K562 (cell line): ENCODE measurements at regions not wholly inside any gene's neighbourhood (a gene's known extent, or its start where the extent isn't known, plus 50 kb on each side); places are given as distances from the start of the nearest gene placed in this dataset.

Experiments used
- AFF1 ChIP-seq, 2 experiments: fragments of 450-650 bp; IDR thresholded peaks; 2 replicates each; pipeline ENCODE4 v1.6.1; 2018; ENCODE audit warnings: mild to moderate bottlenecking in 2 of 2, low read depth in 1 of 2; ENCODE audit not compliant: partially characterized antibody in 2 of 2
- BRD4 ChIP-seq: fragments of 200-600 bp; sonication (generic); IDR thresholded peaks from 2 replicates; pipeline ENCODE4 v1.6.1; 2017; ENCODE audit warnings: inconsistent platforms
- BRF2 ChIP-seq: IDR thresholded peaks from 3 replicates; pipeline ENCODE4 v1.6.1; 2011; ENCODE audit warnings: borderline replicate concordance, mild to moderate bottlenecking; ENCODE audit not compliant: insufficient read length, insufficient read depth
- C11orf30 ChIP-seq: fragments of 450-650 bp; IDR thresholded peaks from 2 replicates; pipeline ENCODE4 v1.6.1; 2016; ENCODE audit warnings: low read depth, mild to moderate bottlenecking
- CREB3 ChIP-seq: fragments of 450-650 bp; conservative IDR thresholded peaks from 2 replicates; pipeline ENCODE4 v1.6.1; 2016; ENCODE audit warnings: missing genetic modification characterization, low read depth, mild to moderate bottlenecking, missing compliant biosample characterization, moderate library complexity
- CTCF ChIP-seq, 3 experiments: IDR thresholded peaks in 2 of 3; conservative IDR thresholded peaks in 1 of 3; 2 replicates each; pipeline ENCODE4 v1.5.1; 2011 to 2012; ENCODE audit warnings: low read length in 3 of 3, mild to moderate bottlenecking in 3 of 3, control low read depth in 2 of 3, improper control_type of control experiment in 1 of 3, inconsistent platforms in 1 of 3, low read depth in 1 of 3, mixed read lengths in 1 of 3, moderate library complexity in 1 of 3; ENCODE audit not compliant: insufficient read depth in 2 of 3
- DACH1 ChIP-seq: fragments of 450-650 bp; IDR thresholded peaks from 2 replicates; pipeline ENCODE4 v1.6.1; 2018; ENCODE audit not compliant: partially characterized antibody
- DEAF1 ChIP-seq: fragments of 450-650 bp; formaldehyde crosslinking; IDR thresholded peaks from 2 replicates; pipeline ENCODE4 v1.4.0; 2020; ENCODE audit warnings: mild to moderate bottlenecking, moderate library complexity
- DMBX1 ChIP-seq: fragments of 250-450 bp; sonication (Bioruptor Pico); IDR thresholded peaks from 2 replicates; pipeline ENCODE4 v1.8.0; 2022; ENCODE audit warnings: inconsistent platforms, mild to moderate bottlenecking, moderate library complexity, borderline replicate concordance
- ESRRB ChIP-seq: fragments of 250-450 bp; sonication (Bioruptor Pico); IDR thresholded peaks from 2 replicates; pipeline ENCODE4 v1.5.0; 2020; ENCODE audit warnings: mild to moderate bottlenecking, moderate library complexity, borderline replicate concordance
- STAT5A ChIP-seq: IDR thresholded peaks from 2 replicates; pipeline ENCODE4 v1.6.1; 2012; ENCODE audit warnings: low read length, inconsistent platforms, borderline replicate concordance
- U2AF1 ChIP-seq: fragments of 200-400 bp; formaldehyde crosslinking; optimal IDR thresholded peaks from 2 replicates; pipeline ENCODE3; 2017; ENCODE audit warnings: mild to moderate bottlenecking, low read depth, low read length, moderate library complexity
- ZNF134 ChIP-seq: fragments of 250-450 bp; sonication (Bioruptor Pico); conservative IDR thresholded peaks from 2 replicates; pipeline ENCODE4 v1.4.0; 2020
- ZNF175 ChIP-seq: fragments of 200-800 bp; sonication (Bioruptor generic); IDR thresholded peaks from 2 replicates; pipeline ENCODE4 v1.6.1; 2016; ENCODE audit warnings: low read depth, mild to moderate bottlenecking, missing genetic modification characterization, missing compliant biosample characterization
- ZNF224 ChIP-seq: sonication (generic); formaldehyde crosslinking; IDR thresholded peaks from 2 replicates; pipeline ENCODE4 v1.8.0; 2022; ENCODE audit warnings: mild to moderate bottlenecking, missing genetic modification reagents
- ZNF232 ChIP-seq: sonication (generic); formaldehyde crosslinking; IDR thresholded peaks from 2 replicates; pipeline ENCODE4 v1.8.0; 2022; ENCODE audit warnings: mild to moderate bottlenecking, missing genetic modification reagents
- ZNF589 ChIP-seq: fragments of 200-800 bp; sonication (Bioruptor generic); IDR thresholded peaks from 2 replicates; pipeline ENCODE4 v1.6.1; 2016; ENCODE audit warnings: low read depth, missing genetic modification characterization, missing compliant biosample characterization

GRCh38 chr6:27837625-27838057, 74.6 kb downstream of the OR2B2 start (continued):
- TF ChIP-seq CREB3 (tag) (peak; percentile 30), BRF2 (no peak), CTCF (IDR thresholded peaks at IDR 0.05 in 2 of 3, conservative IDR thresholded peaks at IDR 0.05 in 1 of 3; ENCODE audit: insufficient read depth in 2 of 3, low read depth in 1 of 3, low read length in 3 of 3) (no peak), ZNF175 (CRISPR knock-in tag) (no peak), ZNF224 (CRISPR knock-in tag) (0 out of 2 replicates have a peak, but pooled peaks have one; percentile 30), ZNF232 (CRISPR knock-in tag) (0 out of 2 replicates have a peak, but pooled peaks have one; percentile 69), DACH1 (no peak), AFF1 (IDR thresholded peaks at IDR 0.05; ENCODE audit: low read depth in 1 of 2, partially characterized antibody in 2 of 2) (peak in 1 of 2 experiments; percentile 77), STAT5A (no peak), DMBX1 (CRISPR knock-in tag) (no peak), ZNF589 (CRISPR knock-in tag) (peak; percentile 20; the same call in 1 of the 2 replicates), DEAF1 (CRISPR knock-in tag) (0 out of 2 replicates have a peak, but pooled peaks have one; percentile 19), U2AF1 (peak; percentile 20), ESRRB (CRISPR knock-in tag) (peak; percentile 86; the same call in 1 of the 2 replicates), BRD4 (peak; percentile 98), ZNF134 (0 out of 2 replicates have a peak, but pooled peaks have one; percentile 30), C11orf30 (no peak)
